ENCODE measurements at regions not wholly inside any gene's neighbourhood (a gene's known extent, or its start where the extent isn't known, plus 50 kb on each side); places are given as distances from the start of the nearest gene placed in this dataset.

DNA sequence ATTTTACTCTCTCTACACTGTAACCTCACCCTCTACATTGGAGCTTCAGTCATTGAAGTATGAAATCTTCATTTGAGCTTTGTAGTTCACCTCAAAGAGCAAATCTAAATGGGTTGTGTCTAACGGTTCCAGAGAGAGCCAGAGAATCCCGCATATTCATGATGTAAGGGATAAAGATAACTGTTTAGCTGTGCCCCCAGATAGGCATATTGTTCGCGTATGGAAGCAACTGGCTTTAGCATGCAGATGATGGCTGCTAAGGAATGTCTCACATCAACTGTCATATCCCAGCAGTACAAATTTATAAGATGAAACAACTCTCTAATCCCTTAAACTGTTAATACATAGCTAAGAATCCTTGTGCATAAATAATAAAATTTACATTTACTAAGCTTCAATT is 412.7 kb upstream of the ROBO2 start:
- Histone ChIP-seq H3K36me3 (ENCODE audit: control insufficient read depth, insufficient read depth, low read length) (no peaks in the 10 kb centered on the region), H3K9me3 (ENCODE audit: control insufficient read depth, insufficient read depth, low read length) (no peaks in the 10 kb centered on the region), H3K4me3 (ENCODE audit: low read length) (no peak overlapping the region), H3K27ac (ENCODE audit: low read length) (no peak overlapping the region), H3K4me1 (ENCODE audit: control insufficient read depth, insufficient read depth, low read length) (no peaks in the 10 kb centered on the region; the same call in 1 of the 2 replicates), H3K27me3 (ENCODE audit: control insufficient read depth, insufficient read depth, low read length) (no peaks in the 10 kb centered on the region)
- DNase-seq (ENCODE audit: low read depth, low spot score): no peak
- no CpG with 5 or more reads among the region's 4 CpGs for WGBS (ENCODE audit: insufficient coverage, insufficient read length)

DNA sequence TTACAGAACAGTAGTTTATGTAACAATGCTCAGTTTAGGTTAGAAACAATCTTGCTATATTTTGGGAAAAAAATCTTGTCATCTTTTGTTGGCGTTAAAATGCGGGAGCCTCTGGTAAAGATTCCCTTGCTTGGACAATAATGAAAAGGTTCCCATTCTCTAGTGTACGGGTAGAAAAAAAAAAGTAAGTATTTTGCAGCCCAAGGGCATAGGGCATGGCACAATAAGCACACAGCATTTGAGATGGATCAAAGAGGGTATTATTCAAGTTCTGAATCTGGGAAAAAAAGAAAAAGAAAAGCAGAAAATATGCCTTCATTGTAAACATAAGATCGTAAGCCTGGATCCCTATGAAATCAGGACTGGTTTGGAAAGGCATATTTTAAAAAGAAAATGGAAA is 408.6 kb upstream of the ROBO2 start:
- Histone ChIP-seq H3K36me3 (ENCODE audit: control insufficient read depth, insufficient read depth, low read length) (no peaks in the 10 kb centered on the region), H3K4me3 (ENCODE audit: low read length) (no peak overlapping the region), H3K27me3 (ENCODE audit: control insufficient read depth, insufficient read depth, low read length) (no peaks in the 10 kb centered on the region), H3K9me3 (ENCODE audit: control insufficient read depth, insufficient read depth, low read length) (no peaks in the 10 kb centered on the region), H3K27ac (ENCODE audit: low read length) (no peak overlapping the region), H3K4me1 (ENCODE audit: control insufficient read depth, insufficient read depth, low read length) (no peaks in the 10 kb centered on the region; the same call in 1 of the 2 replicates)
- no CpG with 5 or more reads among the region's 4 CpGs for WGBS (ENCODE audit: insufficient coverage, insufficient read length)
- no peak for DNase-seq (ENCODE audit: low read depth, low spot score)

DNA sequence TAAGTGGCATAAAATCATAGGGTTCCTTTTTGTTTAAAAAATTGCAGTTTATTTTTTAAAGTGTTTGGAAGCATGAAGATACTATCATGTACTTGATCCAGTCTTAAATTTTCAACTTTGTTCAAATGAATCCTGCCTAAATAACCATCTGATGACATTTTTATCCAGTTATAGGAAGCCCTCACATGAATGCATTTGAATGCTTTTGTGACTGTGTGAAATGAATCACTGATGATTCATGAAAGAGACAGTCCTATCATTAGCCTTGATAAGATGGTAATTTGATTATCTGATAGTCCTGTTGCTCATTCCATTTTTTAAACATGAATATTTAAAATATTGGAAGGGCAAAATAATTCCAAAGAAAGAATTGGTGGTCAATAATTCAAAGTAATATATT is 401.9 kb upstream of the ROBO2 start:
- no peak for DNase-seq (ENCODE audit: low read depth, low spot score)
- no peaks in the 10 kb centered on the region for H3K9me3 ChIP-seq (ENCODE audit: control insufficient read depth, insufficient read depth, low read length)

DNA sequence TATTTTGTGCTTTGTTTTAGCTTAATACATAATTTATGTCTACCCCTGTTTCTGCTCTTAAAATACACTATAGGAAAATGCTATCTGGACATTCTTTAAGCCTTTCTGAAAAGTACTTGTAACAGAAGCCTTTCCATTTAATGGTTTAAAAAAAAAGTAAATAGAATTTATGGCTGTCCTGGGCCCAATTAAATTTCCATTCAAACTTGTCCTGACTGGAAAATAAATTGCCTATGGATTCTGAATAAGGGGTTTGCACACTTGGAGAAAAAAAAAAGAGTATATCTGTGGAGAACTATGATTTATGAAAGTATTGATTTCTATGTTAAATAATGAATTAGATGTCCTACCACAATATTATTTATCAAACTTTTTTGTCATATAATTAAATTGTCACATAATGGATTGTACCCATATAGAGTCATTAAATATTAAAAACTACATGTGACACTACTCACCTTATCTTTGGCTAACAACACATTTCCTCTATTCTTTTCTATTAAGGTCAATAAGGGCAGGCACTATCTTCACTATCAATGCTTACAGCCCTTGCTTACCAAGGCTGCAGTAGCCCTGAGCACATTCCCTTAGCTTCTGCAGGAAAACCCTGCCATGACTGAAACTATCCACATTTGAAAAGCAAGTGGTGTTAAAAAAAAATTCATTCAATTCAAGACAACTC is 396.1 kb upstream of the ROBO2 start:
- Histone ChIP-seq H3K27ac (ENCODE audit: low read length) (no peak overlapping the region), H3K4me1 (ENCODE audit: control insufficient read depth, insufficient read depth, low read length) (no peaks in the 10 kb centered on the region)

More for the DNA sequence above, 401.9 kb upstream of the ROBO2 start:
- Histone ChIP-seq H3K4me3 (ENCODE audit: low read length) (no peak overlapping the region), H3K27me3 (ENCODE audit: control insufficient read depth, insufficient read depth, low read length) (no peaks in the 10 kb centered on the region), H3K4me1 (ENCODE audit: control insufficient read depth, insufficient read depth, low read length) (no peaks in the 10 kb centered on the region), H3K36me3 (ENCODE audit: control insufficient read depth, insufficient read depth, low read length) (no peaks in the 10 kb centered on the region), H3K27ac (ENCODE audit: low read length) (no peak overlapping the region)

DNA sequence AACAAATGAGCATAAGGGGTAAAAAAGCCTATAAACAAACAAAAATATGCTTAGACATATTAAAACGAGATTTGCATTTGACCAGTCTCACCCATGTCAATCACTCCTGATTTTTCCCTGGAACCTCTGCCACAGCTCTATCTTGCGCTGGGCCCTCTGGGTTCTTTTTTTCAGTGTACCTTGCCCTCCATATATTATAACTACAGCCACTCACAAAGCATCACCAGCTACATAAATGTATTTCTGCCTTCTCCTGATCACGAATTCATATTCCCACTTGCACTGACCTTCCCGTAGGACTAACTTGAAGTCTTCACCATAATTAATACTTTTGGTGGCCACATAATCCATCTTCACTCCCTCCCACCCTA is 395.6 kb upstream of the ROBO2 start:
- no peaks in the 10 kb centered on the region for H3K9me3 ChIP-seq (ENCODE audit: control insufficient read depth, insufficient read depth, low read length)
- H3K4me1 ChIP-seq (ENCODE audit: control insufficient read depth, insufficient read depth, low read length): no peaks in the 10 kb centered on the region
- no CpG with 5 or more reads among the region's 4 CpGs for WGBS (ENCODE audit: insufficient coverage, insufficient read length)
- H3K4me3 ChIP-seq (ENCODE audit: low read length): no peak overlapping the region
- no peak overlapping the region for H3K27ac ChIP-seq (ENCODE audit: low read length)
- no peak for DNase-seq (ENCODE audit: low read depth, low spot score)
- H3K36me3 ChIP-seq (ENCODE audit: control insufficient read depth, insufficient read depth, low read length): no peaks in the 10 kb centered on the region
- H3K27me3 ChIP-seq (ENCODE audit: control insufficient read depth, insufficient read depth, low read length): no peaks in the 10 kb centered on the region; the same call in 1 of the 2 replicates

More for the DNA sequence above, 396.1 kb upstream of the ROBO2 start:
- H3K9me3 ChIP-seq (ENCODE audit: control insufficient read depth, insufficient read depth, low read length): no peaks in the 10 kb centered on the region
- DNase-seq (ENCODE audit: low read depth, low spot score): no peak
- H3K27me3 ChIP-seq (ENCODE audit: control insufficient read depth, insufficient read depth, low read length): no peaks in the 10 kb centered on the region; the same call in 1 of the 2 replicates
- no peaks in the 10 kb centered on the region for H3K36me3 ChIP-seq (ENCODE audit: control insufficient read depth, insufficient read depth, low read length)
- no peak overlapping the region for H3K4me3 ChIP-seq (ENCODE audit: low read length)

DNA sequence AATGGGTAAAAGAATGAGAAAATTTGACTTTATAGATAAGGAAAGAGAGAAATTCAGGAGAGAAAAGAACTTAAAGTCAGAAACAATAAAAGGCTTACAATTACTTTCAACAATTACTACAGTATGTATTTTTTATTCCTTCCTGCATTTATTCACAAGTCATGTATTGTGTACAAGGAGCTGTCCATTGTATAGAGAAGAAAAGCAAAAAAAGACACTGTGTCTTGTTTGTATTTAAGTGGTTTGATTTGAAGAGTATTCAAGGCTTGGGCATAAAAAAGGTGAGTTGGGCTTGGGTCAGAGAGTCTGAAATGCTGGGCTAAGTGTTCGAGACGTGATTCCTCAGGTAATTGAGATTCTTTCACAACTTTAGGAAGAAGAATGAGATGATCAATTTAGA is 394.2 kb upstream of the ROBO2 start:
- H3K36me3 ChIP-seq (ENCODE audit: control insufficient read depth, insufficient read depth, low read length): no peaks in the 10 kb centered on the region
- no peak overlapping the region for H3K27ac ChIP-seq (ENCODE audit: low read length)
- H3K9me3 ChIP-seq (ENCODE audit: control insufficient read depth, insufficient read depth, low read length): no peaks in the 10 kb centered on the region
- no peaks in the 10 kb centered on the region for H3K4me1 ChIP-seq (ENCODE audit: control insufficient read depth, insufficient read depth, low read length)
- DNase-seq (ENCODE audit: low read depth, low spot score): no peak
- no peaks in the 10 kb centered on the region; the same call in 1 of the 2 replicates for H3K27me3 ChIP-seq (ENCODE audit: control insufficient read depth, insufficient read depth, low read length)
- no peak overlapping the region for H3K4me3 ChIP-seq (ENCODE audit: low read length)
- no CpG with 5 or more reads among the region's 2 CpGs for WGBS (ENCODE audit: insufficient coverage, insufficient read length)

DNA sequence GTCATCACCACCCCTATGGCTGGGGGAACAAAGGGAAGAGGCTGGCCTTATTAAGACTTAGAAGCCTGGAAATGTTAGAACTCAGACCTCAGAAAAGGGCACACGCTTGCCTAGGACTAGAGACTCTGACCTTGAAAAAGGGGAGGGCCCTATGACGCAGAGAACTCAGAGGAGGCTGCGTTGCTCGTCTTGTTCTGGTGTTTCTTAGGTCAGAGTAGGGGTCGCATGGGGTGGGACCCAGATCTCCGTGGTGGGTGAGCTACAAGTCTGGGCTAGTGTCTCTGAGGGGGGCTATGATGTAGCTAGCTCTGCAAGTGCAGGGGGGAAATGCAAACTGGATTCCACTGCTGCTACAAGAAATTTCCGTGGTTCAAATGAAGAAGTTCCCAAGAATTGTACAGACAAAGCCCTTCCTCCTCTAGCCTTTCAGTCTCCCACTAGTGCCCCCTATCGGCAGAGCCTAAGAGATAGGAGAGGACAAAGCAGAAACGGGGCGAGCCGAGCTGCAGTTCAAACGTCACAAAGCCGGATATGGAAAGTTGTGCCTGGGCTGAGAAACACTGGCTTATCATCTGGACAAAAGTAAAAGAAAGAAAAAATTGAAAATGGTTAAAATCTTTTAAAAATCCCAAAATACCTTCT is 392.9 kb upstream of the ROBO2 start:
- Histone ChIP-seq H3K27ac (ENCODE audit: low read length) (no peak overlapping the region), H3K9me3 (ENCODE audit: control insufficient read depth, insufficient read depth, low read length) (no peaks in the 10 kb centered on the region), H3K27me3 (ENCODE audit: control insufficient read depth, insufficient read depth, low read length) (no peaks in the 10 kb centered on the region; the same call in 1 of the 2 replicates), H3K36me3 (ENCODE audit: control insufficient read depth, insufficient read depth, low read length) (no peaks in the 10 kb centered on the region), H3K4me3 (ENCODE audit: low read length) (no peak overlapping the region), H3K4me1 (ENCODE audit: control insufficient read depth, insufficient read depth, low read length) (no peaks in the 10 kb centered on the region; the same call in 1 of the 2 replicates)
- peak; percentile 54 for DNase-seq (ENCODE audit: low read depth, low spot score)
- WGBS (ENCODE audit: insufficient coverage, insufficient read length): no CpG with 5 or more reads among the region's 13 CpGs

DNA sequence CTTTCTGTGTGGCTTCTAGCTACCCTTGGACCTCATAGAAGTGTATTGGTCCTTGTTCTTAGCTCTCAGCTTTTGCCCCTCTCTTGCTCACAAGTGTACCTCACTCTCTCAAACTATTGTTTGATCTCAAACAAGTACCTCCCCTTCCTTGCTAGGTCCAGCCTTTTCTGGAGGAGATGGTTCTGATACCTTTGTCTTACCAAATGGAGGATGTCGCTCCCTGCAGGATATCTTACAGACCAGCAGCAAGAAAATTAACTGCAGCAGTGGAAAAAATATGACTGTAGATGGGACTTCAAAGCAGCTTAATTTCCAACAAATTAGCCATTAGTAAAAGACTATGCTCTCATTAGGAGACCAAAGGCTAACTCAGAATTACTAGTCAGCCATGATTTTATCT is 388.1 kb upstream of the ROBO2 start:
- no peak overlapping the region for H3K27ac ChIP-seq (ENCODE audit: low read length)
- DNase-seq (ENCODE audit: low read depth, low spot score): no peak
- H3K27me3 ChIP-seq (ENCODE audit: control insufficient read depth, insufficient read depth, low read length): no peaks in the 10 kb centered on the region
- WGBS (ENCODE audit: insufficient coverage, insufficient read length): no CpG with 5 or more reads among the region's 1 CpG
- no peak overlapping the region for H3K4me3 ChIP-seq (ENCODE audit: low read length)
- no peaks in the 10 kb centered on the region for H3K36me3 ChIP-seq (ENCODE audit: control insufficient read depth, insufficient read depth, low read length)
- H3K4me1 ChIP-seq (ENCODE audit: control insufficient read depth, insufficient read depth, low read length): no peaks in the 10 kb centered on the region; the same call in 1 of the 2 replicates
- H3K9me3 ChIP-seq (ENCODE audit: control insufficient read depth, insufficient read depth, low read length): no peaks in the 10 kb centered on the region

DNA sequence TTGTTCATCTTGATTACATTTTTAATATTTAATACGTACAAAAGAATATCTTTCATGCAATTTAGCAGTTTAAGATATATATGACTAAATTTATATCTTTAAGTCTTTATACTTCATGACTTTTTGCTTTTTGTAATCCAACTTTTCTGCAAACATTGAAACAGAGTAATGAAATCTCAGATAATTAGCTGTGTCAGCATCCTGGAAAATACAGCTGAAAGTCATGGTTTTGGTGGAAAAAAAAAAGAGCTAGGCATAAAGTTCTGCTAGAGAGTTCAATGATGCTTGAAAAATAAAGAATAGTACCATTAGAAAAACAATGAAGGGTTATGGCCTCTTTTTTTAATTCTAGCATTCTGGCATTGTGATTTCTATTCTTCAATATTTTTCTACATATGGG is 387.4 kb upstream of the ROBO2 start:
- Histone ChIP-seq H3K4me1 (ENCODE audit: control insufficient read depth, insufficient read depth, low read length) (no peaks in the 10 kb centered on the region; the same call in 1 of the 2 replicates), H3K9me3 (ENCODE audit: control insufficient read depth, insufficient read depth, low read length) (no peaks in the 10 kb centered on the region), H3K27ac (ENCODE audit: low read length) (no peak overlapping the region), H3K27me3 (ENCODE audit: control insufficient read depth, insufficient read depth, low read length) (no peaks in the 10 kb centered on the region), H3K36me3 (ENCODE audit: control insufficient read depth, insufficient read depth, low read length) (no peaks in the 10 kb centered on the region), H3K4me3 (ENCODE audit: low read length) (no peak overlapping the region)
- no CpG with 5 or more reads among the region's 1 CpG for WGBS (ENCODE audit: insufficient coverage, insufficient read length)
- DNase-seq (ENCODE audit: low read depth, low spot score): no peak

DNA sequence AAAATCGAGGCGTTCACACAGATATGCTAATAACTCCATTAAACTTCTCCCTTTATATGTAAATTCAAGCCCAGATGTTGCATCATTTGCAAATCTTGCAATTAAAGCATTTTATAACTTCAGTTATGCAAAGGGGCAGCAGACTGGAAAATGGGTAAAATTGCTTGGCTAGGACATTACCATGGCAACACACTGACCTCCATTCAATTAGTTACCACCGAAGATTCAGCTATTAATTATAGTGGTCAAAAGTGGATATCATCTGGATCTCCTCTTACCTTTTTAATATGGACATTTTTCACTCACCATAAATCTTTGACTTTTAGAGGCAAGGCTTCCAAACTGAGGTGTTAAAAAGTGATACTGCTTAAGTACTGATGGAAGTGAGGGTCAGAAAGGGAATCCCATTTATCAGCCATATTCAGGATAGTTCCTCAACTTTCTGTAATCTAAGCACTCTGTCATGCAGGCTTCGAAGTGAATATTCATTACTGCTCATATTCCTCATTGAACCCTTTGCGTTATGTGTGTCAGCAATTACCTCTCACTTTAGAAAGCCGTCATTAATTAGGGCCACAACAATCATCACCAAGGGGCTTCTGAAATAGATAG is 386.2 kb upstream of the ROBO2 start:
- Histone ChIP-seq H3K4me1 (ENCODE audit: control insufficient read depth, insufficient read depth, low read length) (no peaks in the 10 kb centered on the region; the same call in 1 of the 2 replicates), H3K4me3 (ENCODE audit: low read length) (no peak overlapping the region), H3K27me3 (ENCODE audit: control insufficient read depth, insufficient read depth, low read length) (no peaks in the 10 kb centered on the region), H3K27ac (ENCODE audit: low read length) (no peak overlapping the region), H3K9me3 (ENCODE audit: control insufficient read depth, insufficient read depth, low read length) (no peaks in the 10 kb centered on the region), H3K36me3 (ENCODE audit: control insufficient read depth, insufficient read depth, low read length) (no peaks in the 10 kb centered on the region)
- WGBS (ENCODE audit: insufficient coverage, insufficient read length): no CpG with 5 or more reads among the region's 6 CpGs
- DNase-seq (ENCODE audit: low read depth, low spot score): no peak
